DOHH2 (cell line): ENCODE measurements at regions not wholly inside any gene's neighbourhood (a gene's known extent, or its start where the extent isn't known, plus 50 kb on each side); places are given as distances from the start of the nearest gene placed in this dataset.

ENCODE experiments used
- CTCF ChIP-seq: fragments of 200-600 bp; sonication (generic); IDR thresholded peaks from one replicate; pipeline ENCODE4 v1.5.1; 2014; ENCODE audit warnings: antibody characterized with exemption, mild to moderate bottlenecking, low read depth, low read length; ENCODE audit not compliant: poor library complexity, severe bottlenecking
- EZH2phosphoT487 ChIP-seq: fragments of 200-600 bp; sonication (generic); IDR thresholded peaks from 2 replicates; pipeline ENCODE4 v1.6.1; 2017; ENCODE audit warnings: borderline replicate concordance, mild to moderate bottlenecking, antibody characterized with exemption, low read length, moderate library complexity, mixed read lengths

GRCh38 chr2:147479358-147479757, 365.5 kb upstream of the ACVR2A start:
- TF ChIP-seq EZH2phosphoT487, result no peak
- TF ChIP-seq CTCF, result no peak
